ENCODE measurements at regions not wholly inside any gene's neighbourhood (a gene's known extent, or its start where the extent isn't known, plus 50 kb on each side); places are given as distances from the start of the nearest gene placed in this dataset.

- Mint-ChIP-seq H3K27ac (no peak overlapping the region), H3K4me3 (no peak overlapping the region), H3K27me3 (peaks cover 0 to 3% of the 10 kb centered on the region in 2 donors), H3K4me1 (no peaks in the 10 kb centered on the region), H3K36me3 (peaks cover 0 to 2% (median 0%) of the 10 kb centered on the region in 3 donors), H3K9me3 (no peaks in the 10 kb centered on the region)
- H3K27me3 ChIP-seq (ENCODE audit: insufficient read depth, low read length, poor library complexity, severe bottlenecking) = no peaks in the 10 kb centered on the region
- no peak overlapping the region for H3K4me3 ChIP-seq (ENCODE audit: low read length)
- no peak for DNase-seq
- H3K27ac ChIP-seq (ENCODE audit: low read depth, low read length) = no peak overlapping the region
- ChIA-PET CTCF (no interaction called here), POLR2A (no interaction called here)
- H3K36me3 ChIP-seq (ENCODE audit: insufficient read depth, low read length) = no peaks in the 10 kb centered on the region
- H3K4me1 ChIP-seq (ENCODE audit: insufficient read depth, low read length) = no peaks in the 10 kb centered on the region
- no peaks in the 10 kb centered on the region for H3K9me3 ChIP-seq (ENCODE audit: low read length)
Observed at GRCh38 chr3:39592311-39593050, 125.0 kb downstream of the MOBP start.

GRCh38 chr3:39593341-39593740 is 125.9 kb downstream of the MOBP start:
- H3K4me1 ChIP-seq (ENCODE audit: insufficient read depth, low read length) = no peaks in the 10 kb centered on the region
- Mint-ChIP-seq H3K27ac (no peak overlapping the region), H3K4me1 (no peaks in the 10 kb centered on the region), H3K36me3 (peaks cover 0 to 2% (median 0%) of the 10 kb centered on the region in 3 donors), H3K27me3 (peaks cover 0 to 3% of the 10 kb centered on the region in 2 donors), H3K9me3 (no peaks in the 10 kb centered on the region), H3K4me3 (peak overlapping the region in 1 of 7 donors; percentile 1)
- CTCF ChIA-PET = no interaction called here
- H3K27ac ChIP-seq (ENCODE audit: low read depth, low read length) = no peak overlapping the region
- DNase-seq = no peak
- POLR2A ChIA-PET = no interaction called here
- H3K27me3 ChIP-seq (ENCODE audit: insufficient read depth, low read length, poor library complexity, severe bottlenecking) = no peaks in the 10 kb centered on the region
- H3K4me3 ChIP-seq (ENCODE audit: low read length) = no peak overlapping the region
- H3K9me3 ChIP-seq (ENCODE audit: low read length) = no peaks in the 10 kb centered on the region
- H3K36me3 ChIP-seq (ENCODE audit: insufficient read depth, low read length) = no peaks in the 10 kb centered on the region

GRCh38 chr3:39601241-39601640 is 133.8 kb downstream of the MOBP start:
- no peak for DNase-seq
- no peak overlapping the region for H3K27ac Mint-ChIP-seq
- no peaks in the 10 kb centered on the region for H3K9me3 ChIP-seq (ENCODE audit: low read length)
- ChIA-PET POLR2A (no interaction called here), CTCF (no interaction called here)
- H3K36me3 Mint-ChIP-seq = peaks cover 0 to 3% (median 0%) of the 10 kb centered on the region in 3 donors
- H3K4me1 Mint-ChIP-seq = no peaks in the 10 kb centered on the region
- H3K27me3 Mint-ChIP-seq = peaks cover 5 to 6% of the 10 kb centered on the region in 2 donors
- no peaks in the 10 kb centered on the region for H3K36me3 ChIP-seq (ENCODE audit: insufficient read depth, low read length)
- H3K4me1 ChIP-seq (ENCODE audit: insufficient read depth, low read length) = no peaks in the 10 kb centered on the region
- no peak overlapping the region for H3K4me3 ChIP-seq (ENCODE audit: low read length)
- H3K27me3 ChIP-seq (ENCODE audit: insufficient read depth, low read length, poor library complexity, severe bottlenecking) = no peaks in the 10 kb centered on the region
- H3K9me3 Mint-ChIP-seq = peaks cover 0 to 4% (median 2%) of the 10 kb centered on the region in 5 donors
- no peak overlapping the region for H3K4me3 Mint-ChIP-seq
- no peak overlapping the region for H3K27ac ChIP-seq (ENCODE audit: low read depth, low read length)

- Histone ChIP-seq H3K27me3 (ENCODE audit: insufficient read depth, low read length, poor library complexity, severe bottlenecking) (no peaks in the 10 kb centered on the region), H3K4me1 (ENCODE audit: insufficient read depth, low read length) (no peaks in the 10 kb centered on the region), H3K36me3 (ENCODE audit: insufficient read depth, low read length) (no peaks in the 10 kb centered on the region), H3K27ac (ENCODE audit: low read depth, low read length) (no peak overlapping the region), H3K4me3 (ENCODE audit: low read length) (no peak overlapping the region), H3K9me3 (ENCODE audit: low read length) (no peaks in the 10 kb centered on the region)
- H3K36me3 Mint-ChIP-seq = peaks cover 0 to 2% (median 0%) of the 10 kb centered on the region in 3 donors
- H3K27me3 Mint-ChIP-seq = peaks cover 11 to 17% of the 10 kb centered on the region in 2 donors
- ChIA-PET CTCF (no interaction called here), POLR2A (no interaction called here)
- H3K27ac Mint-ChIP-seq = no peak overlapping the region
- H3K9me3 Mint-ChIP-seq = peaks cover 0 to 4% (median 2%) of the 10 kb centered on the region in 5 donors
- DNase-seq = no peak
- no peak overlapping the region for H3K4me3 Mint-ChIP-seq
- H3K4me1 Mint-ChIP-seq = no peaks in the 10 kb centered on the region
Observed at GRCh38 chr3:39605837-39606236, 138.4 kb downstream of the MOBP start.

- no peaks in the 10 kb centered on the region for H3K4me1 Mint-ChIP-seq
- H3K9me3 Mint-ChIP-seq = peaks cover 14 to 23% (median 21%) of the 10 kb centered on the region in 5 donors
- no peak overlapping the region for H3K4me3 Mint-ChIP-seq
- ChIA-PET POLR2A (no interaction called here), CTCF (no interaction called here)
- H3K27me3 ChIP-seq (ENCODE audit: insufficient read depth, low read length, poor library complexity, severe bottlenecking) = no peaks in the 10 kb centered on the region
- peaks cover 4 to 7% of the 10 kb centered on the region in 2 donors for H3K27me3 Mint-ChIP-seq
- no peaks in the 10 kb centered on the region for H3K36me3 Mint-ChIP-seq
- no peak overlapping the region for H3K27ac Mint-ChIP-seq
- DNase-seq = no peak
- no peak overlapping the region for H3K4me3 ChIP-seq (ENCODE audit: low read length)
- H3K9me3 ChIP-seq (ENCODE audit: low read length) = no peaks in the 10 kb centered on the region
- no peak overlapping the region for H3K27ac ChIP-seq (ENCODE audit: low read depth, low read length)
- H3K4me1 ChIP-seq (ENCODE audit: insufficient read depth, low read length) = no peaks in the 10 kb centered on the region
- no peaks in the 10 kb centered on the region for H3K36me3 ChIP-seq (ENCODE audit: insufficient read depth, low read length)
Observed at GRCh38 chr3:39626198-39626597, 158.7 kb downstream of the MOBP start.

GRCh38 chr3:39631136-39631535 is 163.7 kb downstream of the MOBP start:
- no peak overlapping the region for H3K27ac Mint-ChIP-seq
- H3K27me3 Mint-ChIP-seq = peaks cover 1 to 6% of the 10 kb centered on the region in 2 donors
- Histone ChIP-seq H3K36me3 (ENCODE audit: insufficient read depth, low read length) (no peaks in the 10 kb centered on the region), H3K27ac (ENCODE audit: low read depth, low read length) (no peak overlapping the region), H3K27me3 (ENCODE audit: insufficient read depth, low read length, poor library complexity, severe bottlenecking) (no peaks in the 10 kb centered on the region), H3K9me3 (ENCODE audit: low read length) (no peaks in the 10 kb centered on the region), H3K4me1 (ENCODE audit: insufficient read depth, low read length) (no peaks in the 10 kb centered on the region), H3K4me3 (ENCODE audit: low read length) (no peak overlapping the region)
- ChIA-PET CTCF (no interaction called here), POLR2A (no interaction called here)
- no peak overlapping the region for H3K4me3 Mint-ChIP-seq
- H3K4me1 Mint-ChIP-seq = no peaks in the 10 kb centered on the region
- peaks cover 10 to 15% (median 13%) of the 10 kb centered on the region in 5 donors for H3K9me3 Mint-ChIP-seq
- no peak for DNase-seq
- H3K36me3 Mint-ChIP-seq = no peaks in the 10 kb centered on the region

- POLR2A ChIA-PET = no interaction called here
- Mint-ChIP-seq H3K36me3 (no peaks in the 10 kb centered on the region), H3K4me1 (no peaks in the 10 kb centered on the region), H3K9me3 (peaks cover 0 to 4% (median 0%) of the 10 kb centered on the region in 5 donors), H3K27ac (no peak overlapping the region), H3K27me3 (peaks cover 3 to 14% of the 10 kb centered on the region in 2 donors), H3K4me3 (no peak overlapping the region)
- Histone ChIP-seq H3K9me3 (ENCODE audit: low read length) (no peaks in the 10 kb centered on the region), H3K36me3 (ENCODE audit: insufficient read depth, low read length) (no peaks in the 10 kb centered on the region), H3K4me1 (ENCODE audit: insufficient read depth, low read length) (no peaks in the 10 kb centered on the region), H3K4me3 (ENCODE audit: low read length) (no peak overlapping the region), H3K27me3 (ENCODE audit: insufficient read depth, low read length, poor library complexity, severe bottlenecking) (no peaks in the 10 kb centered on the region), H3K27ac (ENCODE audit: low read depth, low read length) (no peak overlapping the region)
- CTCF ChIA-PET = no interaction called here
- DNase-seq = no peak
Observed at GRCh38 chr3:39637807-39638206, 170.3 kb downstream of the MOBP start.

- Mint-ChIP-seq H3K27me3 (peaks cover 3 to 10% of the 10 kb centered on the region in 2 donors), H3K27ac (no peak overlapping the region), H3K4me3 (no peak overlapping the region), H3K4me1 (no peaks in the 10 kb centered on the region), H3K36me3 (no peaks in the 10 kb centered on the region), H3K9me3 (peaks cover 0 to 2% (median 0%) of the 10 kb centered on the region in 5 donors)
- no peak overlapping the region for H3K27ac ChIP-seq (ENCODE audit: low read depth, low read length)
- no peaks in the 10 kb centered on the region for H3K36me3 ChIP-seq (ENCODE audit: insufficient read depth, low read length)
- H3K9me3 ChIP-seq (ENCODE audit: low read length) = no peaks in the 10 kb centered on the region
- H3K27me3 ChIP-seq (ENCODE audit: insufficient read depth, low read length, poor library complexity, severe bottlenecking) = no peaks in the 10 kb centered on the region
- H3K4me1 ChIP-seq (ENCODE audit: insufficient read depth, low read length) = no peaks in the 10 kb centered on the region
- ChIA-PET POLR2A (no interaction called here), CTCF (no interaction called here)
- no peak overlapping the region for H3K4me3 ChIP-seq (ENCODE audit: low read length)
- no peak for DNase-seq
Observed at GRCh38 chr3:39638301-39638700, 170.8 kb downstream of the MOBP start.

Measured in CD8-positive, alpha-beta memory T cell (primary cell).